HG02623 (cell line): ENCODE measurements at regions not wholly inside any gene's neighbourhood (a gene's known extent, or its start where the extent isn't known, plus 50 kb on each side); places are given as distances from the start of the nearest gene placed in this dataset.

Experiments used
- ATAC-seq: cut with Tn5 transposase; IDR thresholded peaks from one replicate; pipeline ENCODE4 v1.9.1; 2021; ENCODE audit warnings: moderate library complexity; ENCODE audit not compliant: unreplicated experiment

- ATAC-seq, result no peak
These were observed 334.8 kb upstream of the FAR2 start for GRCh38 chr12:28814246-28814645.

- no peak for ATAC-seq
These were observed 331.6 kb upstream of the FAR2 start for GRCh38 chr12:28817524-28817923.

- no peak for ATAC-seq
These were observed 324.8 kb upstream of the FAR2 start for GRCh38 chr12:28824193-28824846.

GRCh38 chr12:28824849-28825248 is 324.2 kb upstream of the FAR2 start:
- no peak for ATAC-seq

GRCh38 chr12:28826766-28827165 is 322.3 kb upstream of the FAR2 start:
- ATAC-seq, result no peak

- no peak for ATAC-seq
These were observed 321.2 kb upstream of the FAR2 start for GRCh38 chr12:28827861-28828260.

- no peak for ATAC-seq
These were observed 320.8 kb upstream of the FAR2 start for GRCh38 chr12:28828318-28828717.

GRCh38 chr12:28830491-28830890 is 318.6 kb upstream of the FAR2 start:
- no peak for ATAC-seq

- ATAC-seq, result no peak
These were observed 304.4 kb upstream of the FAR2 start for GRCh38 chr12:28844718-28845117.

GRCh38 chr12:28851781-28852180 is 297.3 kb upstream of the FAR2 start:
- no peak for ATAC-seq

- no peak for ATAC-seq
These were observed 293.2 kb upstream of the FAR2 start for GRCh38 chr12:28855761-28856310.

GRCh38 chr12:28857369-28857768 is 291.7 kb upstream of the FAR2 start:
- ATAC-seq, result no peak

GRCh38 chr12:28859551-28859950 is 289.5 kb upstream of the FAR2 start:
- ATAC-seq, result no peak

- no peak for ATAC-seq
These were observed 283.3 kb upstream of the FAR2 start for GRCh38 chr12:28865776-28866175.

GRCh38 chr12:28866296-28866695 is 282.8 kb upstream of the FAR2 start:
- ATAC-seq, result no peak

- ATAC-seq, result no peak
These were observed 282.2 kb upstream of the FAR2 start for GRCh38 chr12:28866715-28867503.

- ATAC-seq, result no peak
These were observed 280.7 kb upstream of the FAR2 start for GRCh38 chr12:28868414-28868813.

- ATAC-seq, result no peak
These were observed 279.9 kb upstream of the FAR2 start for GRCh38 chr12:28869197-28869596.

- ATAC-seq, result no peak
These were observed 278.1 kb upstream of the FAR2 start for GRCh38 chr12:28870839-28871440.

- peak; percentile 70 for ATAC-seq
These were observed 276.3 kb upstream of the FAR2 start for GRCh38 chr12:28872654-28873268.

- no peak for ATAC-seq
These were observed 274.3 kb upstream of the FAR2 start for GRCh38 chr12:28874758-28875157.
